ENCODE measurements at regions not wholly inside any gene's neighbourhood (a gene's known extent, or its start where the extent isn't known, plus 50 kb on each side); places are given as distances from the start of the nearest gene placed in this dataset.
"Not testable (repeated sequence)": the region's sequence is repeated elsewhere in the genome, so short reads cannot be mapped to it uniquely, and the experiment has no call there.

- no peak overlapping the region for H3K27ac ChIP-seq (ENCODE audit: low read depth)
- no peaks in the 10 kb centered on the region for H3K36me3 ChIP-seq (ENCODE audit: insufficient read depth)
- no peak overlapping the region for H3K4me3 ChIP-seq (ENCODE audit: low read depth, low read length)
- DNase-seq (ENCODE audit: extremely low spot score) = no peak
- 78% methylated on average over 4 of the region's 4 CpGs for WGBS
- no peaks in the 10 kb centered on the region for H3K4me1 ChIP-seq (ENCODE audit: insufficient read depth)
Observed at GRCh38 chrX:147468600-147468999, 443.1 kb upstream of the FMR1 start.

GRCh38 chrX:147476008-147476407 is 435.7 kb upstream of the FMR1 start:
- WGBS = 39% methylated on average over 7 of the region's 7 CpGs
- Histone ChIP-seq H3K36me3 (ENCODE audit: insufficient read depth) (no peaks in the 10 kb centered on the region), H3K27ac (ENCODE audit: low read depth) (no peak overlapping the region), H3K4me3 (ENCODE audit: low read depth, low read length) (no peak overlapping the region), H3K4me1 (ENCODE audit: insufficient read depth) (no peaks in the 10 kb centered on the region)
- DNase-seq (ENCODE audit: extremely low spot score) = no peak

- DNase-seq (ENCODE audit: extremely low spot score) = no peak
- Histone ChIP-seq H3K4me3 (ENCODE audit: low read depth, low read length) (no peak overlapping the region), H3K36me3 (ENCODE audit: insufficient read depth) (no peaks in the 10 kb centered on the region), H3K27ac (ENCODE audit: low read depth) (no peak overlapping the region), H3K4me1 (ENCODE audit: insufficient read depth) (no peaks in the 10 kb centered on the region)
- WGBS = 94% methylated on average over 2 of the region's 2 CpGs
Observed at GRCh38 chrX:147478899-147479298, 432.8 kb upstream of the FMR1 start.

- DNase-seq (ENCODE audit: extremely low spot score) = no peak
- H3K4me1 ChIP-seq (ENCODE audit: insufficient read depth) = no peaks in the 10 kb centered on the region
- H3K36me3 ChIP-seq (ENCODE audit: insufficient read depth) = no peaks in the 10 kb centered on the region
- H3K4me3 ChIP-seq (ENCODE audit: low read depth, low read length) = no peak overlapping the region
- WGBS = 98% methylated on average over 2 of the region's 2 CpGs
- H3K27ac ChIP-seq (ENCODE audit: low read depth) = no peak overlapping the region
Observed at GRCh38 chrX:147485207-147485606, 426.5 kb upstream of the FMR1 start.

GRCh38 chrX:147494365-147494764 is 417.4 kb upstream of the FMR1 start:
- no peak overlapping the region for H3K4me3 ChIP-seq (ENCODE audit: low read depth, low read length)
- 89% methylated on average over 1 of the region's 1 CpG for WGBS
- DNase-seq (ENCODE audit: extremely low spot score) = no peak
- no peaks in the 10 kb centered on the region for H3K36me3 ChIP-seq (ENCODE audit: insufficient read depth)
- no peaks in the 10 kb centered on the region for H3K4me1 ChIP-seq (ENCODE audit: insufficient read depth)
- no peak overlapping the region for H3K27ac ChIP-seq (ENCODE audit: low read depth)

- WGBS = 84% methylated on average over 1 of the region's 1 CpG
- H3K36me3 ChIP-seq (ENCODE audit: insufficient read depth) = no peaks in the 10 kb centered on the region
- no peak for DNase-seq (ENCODE audit: extremely low spot score)
- H3K4me3 ChIP-seq (ENCODE audit: low read depth, low read length) = no peak overlapping the region
- H3K27ac ChIP-seq (ENCODE audit: low read depth) = no peak overlapping the region
- no peaks in the 10 kb centered on the region for H3K4me1 ChIP-seq (ENCODE audit: insufficient read depth)
Observed at GRCh38 chrX:147498796-147499195, 412.9 kb upstream of the FMR1 start.

- Histone ChIP-seq H3K4me3 (ENCODE audit: low read depth, low read length) (no peak overlapping the region), H3K27ac (ENCODE audit: low read depth) (no peak overlapping the region)
- 79% methylated on average over 2 of the region's 2 CpGs for WGBS
Observed at GRCh38 chrX:147522981-147523380, 388.7 kb upstream of the FMR1 start.

DNA sequence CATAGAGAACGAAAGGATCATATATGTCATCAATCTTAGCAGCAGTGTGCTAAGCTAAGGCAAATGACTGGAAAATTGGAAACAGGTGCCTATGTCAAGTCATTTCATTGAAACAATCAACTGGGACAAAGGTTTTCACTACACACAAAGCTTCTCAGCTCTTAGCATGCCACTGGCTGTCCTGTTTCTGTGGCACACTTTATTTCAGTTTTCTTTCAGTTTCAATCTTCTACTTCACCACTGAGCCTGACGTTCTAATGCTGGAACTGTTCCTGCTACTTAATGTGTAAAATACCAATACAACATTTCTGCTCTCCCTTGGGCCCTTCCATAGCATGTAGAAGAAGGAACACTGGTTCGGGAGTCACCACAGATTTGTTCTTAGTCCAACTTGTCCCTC is 378.3 kb upstream of the FMR1 start:
- Histone ChIP-seq H3K4me3 (ENCODE audit: low read depth, low read length) (no peak overlapping the region), H3K4me1 (ENCODE audit: insufficient read depth) (no peaks in the 10 kb centered on the region), H3K27ac (ENCODE audit: low read depth) (no peak overlapping the region), H3K36me3 (ENCODE audit: insufficient read depth) (no peaks in the 10 kb centered on the region)
- no peak for DNase-seq (ENCODE audit: extremely low spot score)
- 80% methylated on average over 3 of the region's 3 CpGs for WGBS

More at GRCh38 chrX:147522981-147523380, 388.7 kb upstream of the FMR1 start:
- no peaks in the 10 kb centered on the region for H3K36me3 ChIP-seq (ENCODE audit: insufficient read depth)
- no peaks in the 10 kb centered on the region for H3K4me1 ChIP-seq (ENCODE audit: insufficient read depth)
- DNase-seq (ENCODE audit: extremely low spot score) = no peak

DNA sequence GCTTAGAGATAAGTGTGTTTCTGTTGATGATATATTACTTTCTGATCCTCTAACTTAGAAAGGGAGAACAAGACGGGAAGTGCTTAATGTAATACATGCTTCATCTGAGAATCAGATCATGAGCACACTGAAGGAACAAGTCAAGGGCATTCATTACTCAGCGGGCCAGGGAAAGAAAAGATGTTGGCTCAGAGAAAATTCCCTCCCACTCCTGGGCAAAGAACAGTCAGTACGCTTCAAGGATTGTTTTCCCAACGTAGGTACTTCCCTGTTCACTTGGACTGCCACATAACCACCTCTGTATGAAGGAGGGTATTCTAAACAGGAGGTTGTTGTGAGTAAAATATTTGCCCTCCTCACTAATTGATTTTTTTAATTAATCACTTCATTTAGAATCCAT is 374.5 kb upstream of the FMR1 start:
- DNase-seq (ENCODE audit: extremely low spot score) = no peak
- 78% methylated on average over 4 of the region's 4 CpGs for WGBS
- H3K36me3 ChIP-seq (ENCODE audit: insufficient read depth) = no peaks in the 10 kb centered on the region
- no peak overlapping the region for H3K27ac ChIP-seq (ENCODE audit: low read depth)
- no peaks in the 10 kb centered on the region for H3K4me1 ChIP-seq (ENCODE audit: insufficient read depth)
- H3K4me3 ChIP-seq (ENCODE audit: low read depth, low read length) = no peak overlapping the region

- H3K4me3 ChIP-seq (ENCODE audit: low read depth, low read length); H3K36me3 ChIP-seq (ENCODE audit: insufficient read depth); H3K4me1 ChIP-seq (ENCODE audit: insufficient read depth); H3K27ac ChIP-seq (ENCODE audit: low read depth); DNase-seq (ENCODE audit: extremely low spot score): not testable (repeated sequence)
- WGBS = 94% methylated on average over 5 of the region's 5 CpGs
Observed at GRCh38 chrX:147548023-147548422, 363.7 kb upstream of the FMR1 start.

DNA sequence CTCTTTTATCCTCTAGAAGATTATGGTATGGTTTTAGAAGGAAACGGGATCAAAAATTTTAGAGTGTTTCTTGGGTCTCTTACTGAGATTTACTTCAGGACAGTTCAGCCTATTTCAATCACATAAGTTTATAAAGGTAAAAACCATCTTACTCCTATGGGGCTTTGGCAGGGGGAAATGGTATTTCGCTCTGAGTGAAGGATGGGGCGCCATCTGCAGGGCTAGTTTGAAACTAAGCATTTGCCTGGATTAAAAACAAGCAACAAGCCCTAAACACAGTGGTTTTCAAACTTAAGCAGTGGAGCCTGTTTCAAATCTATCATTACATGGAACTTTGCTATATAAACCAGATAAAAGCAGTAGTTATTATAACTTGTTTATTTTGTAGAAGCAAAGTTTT is 361.5 kb upstream of the FMR1 start:
- H3K27ac ChIP-seq (ENCODE audit: low read depth) = no peak overlapping the region
- no peaks in the 10 kb centered on the region for H3K36me3 ChIP-seq (ENCODE audit: insufficient read depth)
- 34% methylated on average over 3 of the region's 3 CpGs for WGBS
- no peak overlapping the region for H3K4me3 ChIP-seq (ENCODE audit: low read depth, low read length)
- DNase-seq (ENCODE audit: extremely low spot score) = no peak
- H3K4me1 ChIP-seq (ENCODE audit: insufficient read depth) = no peaks in the 10 kb centered on the region

DNA sequence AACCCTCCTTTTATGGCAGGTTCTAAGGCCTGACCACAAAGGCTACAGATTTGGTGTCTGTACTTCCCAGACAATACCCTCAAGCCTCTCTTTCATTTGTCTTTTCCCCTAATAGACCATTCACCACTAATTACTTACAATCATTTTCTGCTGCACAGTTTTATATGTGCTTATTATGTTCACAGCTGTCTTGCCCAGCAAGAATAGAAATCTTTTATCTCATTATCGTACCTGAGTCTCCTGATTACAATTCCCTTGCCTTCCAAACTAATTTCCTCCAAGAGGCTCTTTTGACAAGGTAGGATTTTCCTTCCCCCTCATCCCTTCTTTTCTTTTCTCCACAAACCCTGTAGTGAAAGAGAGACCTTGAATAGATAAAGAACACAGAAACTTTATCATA is 352.5 kb upstream of the FMR1 start:
- 72% methylated on average over 1 of the region's 1 CpG for WGBS
- Histone ChIP-seq H3K4me1 (ENCODE audit: insufficient read depth) (no peaks in the 10 kb centered on the region), H3K36me3 (ENCODE audit: insufficient read depth) (no peaks in the 10 kb centered on the region), H3K4me3 (ENCODE audit: low read depth, low read length) (no peak overlapping the region), H3K27ac (ENCODE audit: low read depth) (no peak overlapping the region)
- DNase-seq (ENCODE audit: extremely low spot score) = no peak

DNA sequence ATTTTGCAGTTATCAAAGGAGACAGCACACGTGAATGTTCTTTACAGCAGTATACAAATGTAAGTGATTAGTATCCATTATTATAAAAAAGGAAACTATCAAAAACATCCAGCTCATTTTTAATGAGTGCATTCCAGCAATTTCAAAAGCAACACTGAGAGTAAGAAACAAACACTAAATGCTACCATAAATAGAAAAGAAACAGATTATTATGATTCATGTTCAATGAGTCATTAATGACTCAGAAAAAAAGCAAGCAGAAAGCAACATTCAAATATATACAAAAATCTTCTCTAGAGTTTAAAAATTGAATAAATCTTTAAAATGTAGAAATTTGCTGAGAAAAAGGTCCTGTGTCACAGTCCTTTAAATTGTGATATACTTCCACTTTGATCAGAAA is 346.5 kb upstream of the FMR1 start:
- WGBS = 43% methylated on average over 1 of the region's 1 CpG
- Histone ChIP-seq H3K4me1 (ENCODE audit: insufficient read depth) (no peaks in the 10 kb centered on the region), H3K36me3 (ENCODE audit: insufficient read depth) (no peaks in the 10 kb centered on the region), H3K4me3 (ENCODE audit: low read depth, low read length) (no peak overlapping the region), H3K27ac (ENCODE audit: low read depth) (no peak overlapping the region)
- DNase-seq (ENCODE audit: extremely low spot score) = no peak

GRCh38 chrX:147570483-147570882 is 341.2 kb upstream of the FMR1 start:
- Histone ChIP-seq H3K36me3 (ENCODE audit: insufficient read depth) (no peaks in the 10 kb centered on the region), H3K27ac (ENCODE audit: low read depth) (no peak overlapping the region)
- WGBS = 29% methylated on average over 1 of the region's 1 CpG

GRCh38 chrX:147573266-147573665 is 338.5 kb upstream of the FMR1 start:
- WGBS = 86% methylated on average over 4 of the region's 4 CpGs
- Histone ChIP-seq H3K27ac (ENCODE audit: low read depth) (no peak overlapping the region), H3K4me3 (ENCODE audit: low read depth, low read length) (no peak overlapping the region), H3K4me1 (ENCODE audit: insufficient read depth) (no peaks in the 10 kb centered on the region), H3K36me3 (ENCODE audit: insufficient read depth) (no peaks in the 10 kb centered on the region)
- no peak for DNase-seq (ENCODE audit: extremely low spot score)

More at GRCh38 chrX:147570483-147570882, 341.2 kb upstream of the FMR1 start:
- H3K4me3 ChIP-seq (ENCODE audit: low read depth, low read length) = no peak overlapping the region
- H3K4me1 ChIP-seq (ENCODE audit: insufficient read depth) = no peaks in the 10 kb centered on the region
- no peak for DNase-seq (ENCODE audit: extremely low spot score)
